IMR-90 (cell line): ENCODE measurements at regions not wholly inside any gene's neighbourhood (a gene's known extent, or its start where the extent isn't known, plus 50 kb on each side); places are given as distances from the start of the nearest gene placed in this dataset.

Experiments
- ATAC-seq: fragments of 200-7000 bp; cut with Tn5 transposase; 2 replicates; pipeline ENCODE4 v1.9.1; 2020; ENCODE audit warnings: low read depth, mild to moderate bottlenecking, moderate library complexity
- BruUV-seq: library from RNA; stranded (reverse); fragments of 400-500 nt; replicated peaks from 2 replicates; lab custom pipeline; 2021; lab: Mats Ljungman, UMichigan
- CTCF ChIA-PET: fragments of 300-600 bp; formaldehyde crosslinking; extraction: SDS; loops from one replicate; lab custom pipeline; 2021; ENCODE audit warnings: antibody characterized with exemption; lab: Yijun Ruan, JAX
- POLR2A ChIA-PET: fragments of 300-600 bp; sonication (Branson Sonifier 250); formaldehyde crosslinking; loops from one replicate; lab custom pipeline; 2022; ENCODE audit warnings: antibody characterized with exemption; ENCODE audit not compliant: unreplicated experiment; lab: Charles Lee
- DNase-seq: peaks from one replicate; pipeline ENCODE4 v3.0.0; 2013
- H2AFZ ChIP-seq: replicated peaks from 2 replicates; pipeline ENCODE3; 2013; ENCODE audit warnings: low read length, mild to moderate bottlenecking; ENCODE audit not compliant: poor library complexity
- H2AK5ac ChIP-seq: 2 replicates; pipeline ENCODE4 v1.6.1; 2013; ENCODE audit warnings: low read depth, low read length, inconsistent platforms
- H2AK9ac ChIP-seq: replicated peaks from 2 replicates; pipeline ENCODE3; 2013; ENCODE audit warnings: mild to moderate bottlenecking, low read depth, low read length, moderate library complexity; ENCODE audit not compliant: poor library complexity
- H2BK120ac ChIP-seq: 2 replicates; pipeline ENCODE4 v1.6.1; 2013; ENCODE audit warnings: low read depth, low read length, inconsistent platforms
- H2BK15ac ChIP-seq: 3 replicates; pipeline ENCODE4 v1.6.1; 2013; ENCODE audit warnings: low read depth, low read length, inconsistent platforms
- H2BK20ac ChIP-seq: 2 replicates; pipeline ENCODE4 v1.6.1; 2013; ENCODE audit warnings: low read depth, mild to moderate bottlenecking, inconsistent platforms, low read length, moderate library complexity
- H2BK5ac ChIP-seq: 2 replicates; pipeline ENCODE4 v1.6.1; 2013; ENCODE audit warnings: mild to moderate bottlenecking, low read depth, low read length, inconsistent platforms; ENCODE audit not compliant: poor library complexity, severe bottlenecking
- H3K14ac ChIP-seq: replicated peaks from 2 replicates; pipeline ENCODE4 v1.6.1; 2013; ENCODE audit warnings: low read depth, low read length, inconsistent platforms
- H3K18ac ChIP-seq: 2 replicates; pipeline ENCODE4 v1.6.1; 2013; ENCODE audit warnings: low read depth, low read length, control low read depth
- H3K23ac ChIP-seq: 2 replicates; pipeline ENCODE4 v1.6.1; 2013; ENCODE audit warnings: low read depth, low read length, inconsistent platforms
- H3K27ac ChIP-seq: 2 replicates; pipeline ENCODE4 v1.5.1; 2013; ENCODE audit warnings: mild to moderate bottlenecking, control low read depth, low read length; ENCODE audit not compliant: insufficient read depth
- H3K27me3 ChIP-seq: 2 replicates; pipeline ENCODE4 v1.6.1; 2013; ENCODE audit warnings: low read length; ENCODE audit not compliant: control insufficient read depth, insufficient read depth
- H3K36me3 ChIP-seq: 2 replicates; pipeline ENCODE4 v1.6.1; 2013; ENCODE audit warnings: low read length, mixed read lengths; ENCODE audit not compliant: control insufficient read depth, insufficient read depth
- H3K4ac ChIP-seq: 2 replicates; pipeline ENCODE4 v1.6.1; 2013; ENCODE audit warnings: low read depth, low read length, inconsistent platforms
- H3K4me1 ChIP-seq: 2 replicates; pipeline ENCODE4 v1.6.1; 2013; ENCODE audit warnings: low read length, mixed read lengths; ENCODE audit not compliant: control insufficient read depth, insufficient read depth
- H3K4me2 ChIP-seq: 2 replicates; pipeline ENCODE4 v1.6.1; 2013; ENCODE audit warnings: low read depth, mild to moderate bottlenecking, control low read depth, low read length, moderate library complexity
- H3K4me3 ChIP-seq: 2 replicates; pipeline ENCODE4 v1.5.1; 2013; ENCODE audit warnings: low read depth, mild to moderate bottlenecking, control low read depth, low read length, moderate library complexity; ENCODE audit not compliant: insufficient read depth
- H3K56ac ChIP-seq: 2 replicates; pipeline ENCODE4 v1.6.1; 2013; ENCODE audit warnings: low read length, inconsistent platforms; ENCODE audit not compliant: insufficient read depth; ENCODE audit errors: extremely low read depth
- H3K79me1 ChIP-seq, 2 experiments: 2 replicates each; pipeline ENCODE4 v1.6.1; 2013; ENCODE audit warnings: low read length in 2 of 2, inconsistent platforms in 1 of 2, low read depth in 1 of 2
- H3K9ac ChIP-seq: 2 replicates; pipeline ENCODE4 v1.6.1; 2013; ENCODE audit warnings: low read depth, low read length, control low read depth
- H3K9me1 ChIP-seq: 2 replicates; pipeline ENCODE4 v1.6.1; 2013; ENCODE audit warnings: low read length, inconsistent platforms; ENCODE audit not compliant: insufficient read depth
- H3K9me3 ChIP-seq: 2 replicates; pipeline ENCODE4 v1.6.1; 2013; ENCODE audit warnings: low read length; ENCODE audit not compliant: control insufficient read depth, insufficient read depth
- H4K20me1 ChIP-seq: 2 replicates; pipeline ENCODE4 v1.6.1; 2013; ENCODE audit warnings: low read length, inconsistent platforms; ENCODE audit not compliant: insufficient read depth
- H4K5ac ChIP-seq: 2 replicates; pipeline ENCODE4 v1.6.1; 2013; ENCODE audit warnings: mild to moderate bottlenecking, low read depth, low read length, control low read depth
- H4K8ac ChIP-seq, 2 experiments: 2 replicates each; pipeline ENCODE4 v1.6.1; 2013; ENCODE audit warnings: low read depth in 2 of 2, low read length in 2 of 2, control low read depth in 1 of 2, inconsistent platforms in 1 of 2
- H4K91ac ChIP-seq: 2 replicates; pipeline ENCODE4 v1.6.1; 2013; ENCODE audit warnings: low read depth, low read length, inconsistent platforms; ENCODE audit not compliant: insufficient read depth
- BHLHE40 ChIP-seq: fragments of 150-350 bp; IDR thresholded peaks from 2 replicates; pipeline ENCODE4 v1.6.1; 2016; ENCODE audit warnings: mild to moderate bottlenecking, low read depth, low read length
- CEBPB ChIP-seq: IDR thresholded peaks from 2 replicates; pipeline ENCODE4 v1.6.1; 2012; ENCODE audit warnings: low read depth, low read length, improper control_type of control experiment
- CHD1 ChIP-seq: IDR thresholded peaks from 2 replicates; pipeline ENCODE4 v1.6.1; 2012; ENCODE audit warnings: low read depth, low read length, improper control_type of control experiment
- CTCF ChIP-seq: conservative IDR thresholded peaks from 2 replicates; pipeline ENCODE4 v1.5.1; 2012; ENCODE audit warnings: mild to moderate bottlenecking, low read depth, low read length, improper control_type of control experiment
- ELK1 ChIP-seq: fragments of 150-350 bp; IDR thresholded peaks from 2 replicates; pipeline ENCODE4 v1.6.1; 2016; ENCODE audit warnings: low read depth, mild to moderate bottlenecking, low read length, moderate library complexity, borderline replicate concordance
- FOS ChIP-seq: fragments of 150-350 bp; IDR thresholded peaks from 2 replicates; pipeline ENCODE4 v1.6.1; 2016; ENCODE audit warnings: low read depth, low read length
- MAFK ChIP-seq: IDR thresholded peaks from 2 replicates; pipeline ENCODE4 v1.6.1; 2012; ENCODE audit warnings: low read depth, low read length, improper control_type of control experiment
- MAZ ChIP-seq: IDR thresholded peaks from 2 replicates; pipeline ENCODE4 v1.6.1; 2012; ENCODE audit warnings: low read depth, mild to moderate bottlenecking, low read length, improper control_type of control experiment, moderate library complexity, borderline replicate concordance
- MXI1 ChIP-seq: IDR thresholded peaks from 2 replicates; pipeline ENCODE4 v1.6.1; 2012; ENCODE audit warnings: low read depth, mild to moderate bottlenecking, low read length, moderate library complexity, borderline replicate concordance
- NFE2L2 ChIP-seq: fragments of 150-350 bp; IDR thresholded peaks from 2 replicates; pipeline ENCODE4 v1.6.1; 2016; ENCODE audit warnings: low read depth, mild to moderate bottlenecking, low read length
- POLR2A ChIP-seq: IDR thresholded peaks from 2 replicates; pipeline ENCODE4 v1.6.1; 2012; ENCODE audit warnings: mild to moderate bottlenecking, low read depth, low read length
- RAD21 ChIP-seq: IDR thresholded peaks from 2 replicates; pipeline ENCODE4 v1.6.1; 2012; ENCODE audit warnings: low read length, improper control_type of control experiment
- RCOR1 ChIP-seq: IDR thresholded peaks from 2 replicates; pipeline ENCODE4 v1.6.1; 2012; ENCODE audit warnings: mild to moderate bottlenecking, low read length, improper control_type of control experiment; ENCODE audit not compliant: insufficient replicate concordance
- RFX5 ChIP-seq: IDR thresholded peaks from 2 replicates; pipeline ENCODE4 v1.8.0; 2012; ENCODE audit warnings: low read depth, mild to moderate bottlenecking, low read length, moderate library complexity
- SMC3 ChIP-seq: fragments of 150-350 bp; IDR thresholded peaks from 2 replicates; pipeline ENCODE4 v1.6.1; 2016; ENCODE audit warnings: low read depth, mild to moderate bottlenecking, antibody characterized with exemption, low read length, moderate library complexity
- USF2 ChIP-seq: fragments of 150-350 bp; IDR thresholded peaks from 2 replicates; pipeline ENCODE4 v1.6.1; 2017; ENCODE audit warnings: mild to moderate bottlenecking, antibody characterized with exemption, low read length, low read depth
- WGBS, 2 experiments: methylation state at CpG; one replicate each; pipeline versions ENCODE4 v1.1.5 to v1.1.7; 2013; ENCODE audit warnings: missing lambda C conversion rate in 2 of 2; ENCODE audit not compliant: insufficient read length in 1 of 2; ENCODE audit errors: extremely low coverage in 2 of 2; 5-methylcytosine and 5-hydroxymethylcytosine counted together
- dilution Hi-C: fragments of 300-500 bp; cut with HindIII; formaldehyde crosslinking; loops from one replicate; pipeline ENCODE4 v1.14.3; 2018; ENCODE audit warnings: low sequenced_read_pairs; ENCODE audit not compliant: unreplicated experiment
- in situ Hi-C: fragments of 300-500 bp; cut with MboI; formaldehyde crosslinking; loops from 3 replicates; pipeline ENCODE4 v1.14.3; 2019; ENCODE audit warnings: low sequenced_read_pairs, inconsistent platforms, mixed read lengths
- intact Hi-C: fragments of 100-400 bp; cut with micrococcal nuclease; formaldehyde crosslinking; loops from 2 replicates; pipeline ENCODE4 v1.10.0; 2022

- Histone ChIP-seq H3K4ac (no peak overlapping the region), H3K36me3 (no peaks in the 10 kb centered on the region), H4K8ac (no peak overlapping the region), H2BK5ac (no peak overlapping the region), H2BK120ac (no peak overlapping the region), H3K27me3 (no peaks in the 10 kb centered on the region), H2AK5ac (no peak overlapping the region), H3K4me3 (no peak overlapping the region), H3K9me1 (no peaks in the 10 kb centered on the region), H3K18ac (no peak overlapping the region), H4K5ac (no peak overlapping the region), H3K9ac (no peak overlapping the region), H3K4me1 (no peaks in the 10 kb centered on the region), H3K4me2 (no peak overlapping the region), H3K23ac (no peak overlapping the region), H3K14ac (no peak overlapping the region), H4K91ac (no peak overlapping the region), H2BK20ac (no peak overlapping the region), H3K9me3 (peaks cover 51% of the 10 kb centered on the region), H2BK15ac (no peak overlapping the region), H3K79me1 (no peaks in the 10 kb centered on the region), H2AK9ac (no peak overlapping the region), H2AFZ (no peak overlapping the region), H4K20me1 (no peaks in the 10 kb centered on the region), H3K56ac (no peak overlapping the region), H3K27ac (no peak overlapping the region)
- in situ Hi-C loops = no loop called here
- ChIA-PET POLR2A (no interaction called here), CTCF (no interaction called here)
- ATAC-seq = no peak
- WGBS, 2 experiments = 71% methylated on average over 7 of the region's 11 CpGs; no CpG with 5 or more reads in 1 of the 2 experiments
- intact Hi-C loops = no loop called here
- BruUV-seq = no TSS peak
- TF ChIP-seq SMC3 (no peak), RFX5 (no peak), RCOR1 (no peak), NFE2L2 (no peak), POLR2A (no peak), CEBPB (no peak), USF2 (no peak), CTCF (no peak), ELK1 (no peak), CHD1 (no peak), MAZ (no peak), FOS (no peak), RAD21 (no peak), MXI1 (no peak), BHLHE40 (no peak), MAFK (no peak)
- dilution Hi-C loops = no loop called here
- no peak for DNase-seq
These were observed 183.4 kb downstream of the KIF26A start for GRCh38 chr14:104321802-104322130.
